Neural cell (in vitro differentiated cells): ENCODE measurements at regions not wholly inside any gene's neighbourhood (a gene's known extent, or its start where the extent isn't known, plus 50 kb on each side); places are given as distances from the start of the nearest gene placed in this dataset.

Source experiments
- H2AFZ ChIP-seq: fragments of 200-600, 300-800 bp; sonication (generic), shearing (Covaris generic); 2 replicates; pipeline ENCODE4 v1.6.0; 2014; ENCODE audit warnings: low read depth, mild to moderate bottlenecking, antibody characterized with exemption, low read length, moderate library complexity
- H3F3A ChIP-seq: fragments of 200-600 bp; shearing (Covaris generic); 2 replicates; pipeline ENCODE4 v1.6.1; 2016; ENCODE audit warnings: mild to moderate bottlenecking, moderate library complexity, mixed read lengths, antibody characterized with exemption, low read length; ENCODE audit not compliant: insufficient read depth, poor library complexity, severe bottlenecking
- H3K27ac ChIP-seq: fragments of 200-600, 300-800 bp; sonication (generic), shearing (Covaris generic); 2 replicates; pipeline ENCODE4 v1.5.1; 2014; ENCODE audit warnings: mild to moderate bottlenecking, low read length, moderate library complexity
- H3K27me3 ChIP-seq: fragments of 300-800, 200-600 bp; sonication (generic), shearing (Covaris generic); 2 replicates; pipeline ENCODE4 v1.6.0; 2014; ENCODE audit warnings: mild to moderate bottlenecking, low read depth, low read length, moderate library complexity; ENCODE audit not compliant: insufficient read depth
- H3K36me3 ChIP-seq: fragments of 300-800, 200-600 bp; sonication (generic), shearing (Covaris generic); 2 replicates; pipeline ENCODE4 v1.5.1; 2014; ENCODE audit warnings: mild to moderate bottlenecking, antibody characterized with exemption, low read length, moderate library complexity; ENCODE audit not compliant: insufficient read depth
- H3K4me2 ChIP-seq: fragments of 300-800, 200-600 bp; sonication (generic), shearing (Covaris generic); 2 replicates; pipeline ENCODE4 v1.6.0; 2014; ENCODE audit warnings: mild to moderate bottlenecking, low read length
- H3K4me3 ChIP-seq: fragments of 300-800, 200-600 bp; sonication (generic), shearing (Covaris generic); 2 replicates; pipeline ENCODE4 v1.5.1; 2014; ENCODE audit warnings: mild to moderate bottlenecking, low read length, moderate library complexity
- H3K79me2 ChIP-seq: fragments of 200-600 bp; shearing (Covaris generic); replicated peaks from 2 replicates; pipeline ENCODE4 v1.6.0; 2014; ENCODE audit warnings: mild to moderate bottlenecking, low read length, moderate library complexity; ENCODE audit not compliant: insufficient read depth
- H3K9ac ChIP-seq: fragments of 300-800, 200-600 bp; sonication (generic), shearing (Covaris generic); 2 replicates; pipeline ENCODE4 v1.6.1; 2016; ENCODE audit warnings: mild to moderate bottlenecking, low read length, mixed read lengths
- H3K9me2 ChIP-seq: fragments of 200-600 bp; shearing (Covaris generic); 2 replicates; pipeline ENCODE4 v1.6.1; 2016; ENCODE audit warnings: mild to moderate bottlenecking, low read length, mixed read lengths; ENCODE audit not compliant: insufficient read depth
- H3K9me3 ChIP-seq: fragments of 200-600, 300-800 bp; sonication (generic), shearing (Covaris generic); 2 replicates; pipeline ENCODE4 v1.6.1; 2016; ENCODE audit warnings: mild to moderate bottlenecking, mixed run types, low read length, moderate library complexity, mixed read lengths
- H4K20me1 ChIP-seq: fragments of 200-600 bp; shearing (Covaris generic); 2 replicates; pipeline ENCODE4 v1.6.1; 2016; ENCODE audit warnings: mild to moderate bottlenecking, mixed run types; ENCODE audit not compliant: insufficient read depth
- EP300 ChIP-seq: fragments of 450-650 bp; conservative IDR thresholded peaks from 2 replicates; pipeline ENCODE4 v1.6.1; 2014; ENCODE audit warnings: antibody characterized with exemption, mild to moderate bottlenecking, moderate library complexity; ENCODE audit not compliant: poor library complexity, severe bottlenecking
- EZH2 ChIP-seq: fragments of 200-600, 300-800 bp; shearing (Covaris generic), sonication (generic); IDR thresholded peaks from 2 replicates; pipeline ENCODE4 v1.6.1; 2014; ENCODE audit warnings: antibody characterized with exemption, low read length, borderline replicate concordance, mild to moderate bottlenecking; ENCODE audit not compliant: insufficient read depth, poor library complexity, severe bottlenecking
- MXI1 ChIP-seq: fragments of 450-650 bp; conservative IDR thresholded peaks from 2 replicates; pipeline ENCODE4 v1.6.1; 2014; ENCODE audit warnings: antibody characterized with exemption, mild to moderate bottlenecking; ENCODE audit not compliant: poor library complexity, severe bottlenecking
- POLR2AphosphoS5 ChIP-seq: IDR thresholded peaks from 2 replicates; pipeline ENCODE4 v1.6.1; 2012
- RAD21 ChIP-seq: fragments of 450-650 bp; conservative IDR thresholded peaks from 2 replicates; pipeline ENCODE4 v1.6.1; 2014; ENCODE audit warnings: antibody characterized with exemption, mild to moderate bottlenecking, moderate library complexity
- SMC3 ChIP-seq: fragments of 450-650 bp; conservative IDR thresholded peaks from 2 replicates; pipeline ENCODE4 v1.6.1; 2014; ENCODE audit warnings: antibody characterized with exemption, mild to moderate bottlenecking, moderate library complexity; ENCODE audit not compliant: poor library complexity
- TAF1 ChIP-seq: IDR thresholded peaks from 2 replicates; pipeline ENCODE4 v1.6.1; 2012; ENCODE audit warnings: low read depth
- TF ChIP-seq, protein P1 (sequence below): fragments of 450-650 bp; IDR thresholded peaks from 2 replicates; pipeline ENCODE4 v1.5.1; 2014; ENCODE audit warnings: antibody characterized with exemption, mild to moderate bottlenecking, moderate library complexity; ENCODE audit not compliant: poor library complexity, severe bottlenecking
- TF ChIP-seq, protein P2 (sequence below): IDR thresholded peaks from 2 replicates; pipeline ENCODE4 v1.6.1; 2012; ENCODE audit warnings: borderline replicate concordance

DNA sequence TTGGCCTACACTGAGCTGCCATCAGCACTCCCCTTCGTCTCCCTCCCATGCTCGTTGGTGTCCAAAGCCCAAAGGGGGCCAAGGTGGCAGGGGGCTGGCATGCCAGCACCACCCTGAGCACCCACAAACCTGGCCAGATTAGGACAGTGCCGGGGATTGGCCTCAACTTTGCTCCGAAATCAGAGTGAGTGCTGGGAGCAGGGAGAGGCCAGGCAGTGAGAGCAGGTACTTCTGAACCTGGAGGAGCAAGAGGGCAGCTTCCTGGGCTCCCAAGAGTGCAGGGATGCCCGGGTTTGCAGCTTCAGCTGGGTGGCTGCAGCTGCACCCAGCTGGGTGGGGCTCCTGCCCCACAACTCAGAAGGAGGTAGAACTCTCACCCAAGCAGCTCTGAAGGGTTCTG is 563.0 kb downstream of the SI start:
- Histone ChIP-seq H4K20me1 (no peaks in the 10 kb centered on the region), H3K27me3 (no peaks in the 10 kb centered on the region), H3K27ac (no peak overlapping the region), H3F3A (no peaks in the 10 kb centered on the region), H3K9ac (no peak overlapping the region), H3K4me2 (no peak overlapping the region), H3K36me3 (no peaks in the 10 kb centered on the region), H3K79me2 (no peaks in the 10 kb centered on the region), H3K9me3 (no peaks in the 10 kb centered on the region), H3K4me3 (no peak overlapping the region), H2AFZ (no peak overlapping the region), H3K9me2 (no peaks in the 10 kb centered on the region)
- TF ChIP-seq EZH2 (no peak), TAF1 (no peak), POLR2AphosphoS5 (no peak), EP300 (no peak)
- TF ChIP-seq, protein P1, sequence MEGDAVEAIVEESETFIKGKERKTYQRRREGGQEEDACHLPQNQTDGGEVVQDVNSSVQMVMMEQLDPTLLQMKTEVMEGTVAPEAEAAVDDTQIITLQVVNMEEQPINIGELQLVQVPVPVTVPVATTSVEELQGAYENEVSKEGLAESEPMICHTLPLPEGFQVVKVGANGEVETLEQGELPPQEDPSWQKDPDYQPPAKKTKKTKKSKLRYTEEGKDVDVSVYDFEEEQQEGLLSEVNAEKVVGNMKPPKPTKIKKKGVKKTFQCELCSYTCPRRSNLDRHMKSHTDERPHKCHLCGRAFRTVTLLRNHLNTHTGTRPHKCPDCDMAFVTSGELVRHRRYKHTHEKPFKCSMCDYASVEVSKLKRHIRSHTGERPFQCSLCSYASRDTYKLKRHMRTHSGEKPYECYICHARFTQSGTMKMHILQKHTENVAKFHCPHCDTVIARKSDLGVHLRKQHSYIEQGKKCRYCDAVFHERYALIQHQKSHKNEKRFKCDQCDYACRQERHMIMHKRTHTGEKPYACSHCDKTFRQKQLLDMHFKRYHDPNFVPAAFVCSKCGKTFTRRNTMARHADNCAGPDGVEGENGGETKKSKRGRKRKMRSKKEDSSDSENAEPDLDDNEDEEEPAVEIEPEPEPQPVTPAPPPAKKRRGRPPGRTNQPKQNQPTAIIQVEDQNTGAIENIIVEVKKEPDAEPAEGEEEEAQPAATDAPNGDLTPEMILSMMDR = no peak

DNA sequence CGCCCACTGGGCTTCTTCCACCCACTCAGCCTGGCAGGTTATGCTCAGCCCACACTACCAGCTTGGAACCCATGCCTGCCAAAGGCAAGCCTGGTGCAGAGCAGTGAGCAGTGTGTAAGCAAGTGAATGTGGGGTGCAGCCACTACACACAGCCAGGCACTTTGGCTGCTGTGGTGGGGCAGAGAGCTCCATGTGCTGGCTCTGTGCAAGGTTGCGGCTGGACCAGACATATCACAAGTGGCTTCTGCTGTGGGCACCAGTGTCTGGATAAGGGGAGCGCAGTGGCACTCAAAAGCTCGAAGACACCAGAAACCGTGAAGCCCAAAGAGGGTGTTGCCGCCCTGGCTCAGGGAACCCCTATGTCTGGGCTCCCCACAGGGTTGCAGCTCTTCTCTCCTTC is 563.7 kb downstream of the SI start:
- no peaks in the 10 kb centered on the region for H3K9me2 ChIP-seq
- H3K4me2 ChIP-seq = no peak overlapping the region
- H2AFZ ChIP-seq = no peak overlapping the region
- H3F3A ChIP-seq = no peaks in the 10 kb centered on the region
- no peaks in the 10 kb centered on the region for H3K9me3 ChIP-seq
- H3K4me3 ChIP-seq = no peak overlapping the region
- H3K9ac ChIP-seq = no peak overlapping the region
- H4K20me1 ChIP-seq = no peaks in the 10 kb centered on the region
- no peak overlapping the region for H3K27ac ChIP-seq
- no peaks in the 10 kb centered on the region for H3K79me2 ChIP-seq
- TF ChIP-seq POLR2AphosphoS5 (no peak), EZH2 (no peak), EP300 (no peak), TAF1 (no peak), MXI1 (no peak), SMC3 (no peak), RAD21 (no peak)
- TF ChIP-seq, protein P2, sequence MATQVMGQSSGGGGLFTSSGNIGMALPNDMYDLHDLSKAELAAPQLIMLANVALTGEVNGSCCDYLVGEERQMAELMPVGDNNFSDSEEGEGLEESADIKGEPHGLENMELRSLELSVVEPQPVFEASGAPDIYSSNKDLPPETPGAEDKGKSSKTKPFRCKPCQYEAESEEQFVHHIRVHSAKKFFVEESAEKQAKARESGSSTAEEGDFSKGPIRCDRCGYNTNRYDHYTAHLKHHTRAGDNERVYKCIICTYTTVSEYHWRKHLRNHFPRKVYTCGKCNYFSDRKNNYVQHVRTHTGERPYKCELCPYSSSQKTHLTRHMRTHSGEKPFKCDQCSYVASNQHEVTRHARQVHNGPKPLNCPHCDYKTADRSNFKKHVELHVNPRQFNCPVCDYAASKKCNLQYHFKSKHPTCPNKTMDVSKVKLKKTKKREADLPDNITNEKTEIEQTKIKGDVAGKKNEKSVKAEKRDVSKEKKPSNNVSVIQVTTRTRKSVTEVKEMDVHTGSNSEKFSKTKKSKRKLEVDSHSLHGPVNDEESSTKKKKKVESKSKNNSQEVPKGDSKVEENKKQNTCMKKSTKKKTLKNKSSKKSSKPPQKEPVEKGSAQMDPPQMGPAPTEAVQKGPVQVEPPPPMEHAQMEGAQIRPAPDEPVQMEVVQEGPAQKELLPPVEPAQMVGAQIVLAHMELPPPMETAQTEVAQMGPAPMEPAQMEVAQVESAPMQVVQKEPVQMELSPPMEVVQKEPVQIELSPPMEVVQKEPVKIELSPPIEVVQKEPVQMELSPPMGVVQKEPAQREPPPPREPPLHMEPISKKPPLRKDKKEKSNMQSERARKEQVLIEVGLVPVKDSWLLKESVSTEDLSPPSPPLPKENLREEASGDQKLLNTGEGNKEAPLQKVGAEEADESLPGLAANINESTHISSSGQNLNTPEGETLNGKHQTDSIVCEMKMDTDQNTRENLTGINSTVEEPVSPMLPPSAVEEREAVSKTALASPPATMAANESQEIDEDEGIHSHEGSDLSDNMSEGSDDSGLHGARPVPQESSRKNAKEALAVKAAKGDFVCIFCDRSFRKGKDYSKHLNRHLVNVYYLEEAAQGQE = no peak
- TF ChIP-seq, protein P1 = no peak
- H3K36me3 ChIP-seq = no peaks in the 10 kb centered on the region
- H3K27me3 ChIP-seq = no peaks in the 10 kb centered on the region
